OCI-LY3 (cell line): ENCODE measurements at regions not wholly inside any gene's neighbourhood (a gene's known extent, or its start where the extent isn't known, plus 50 kb on each side); places are given as distances from the start of the nearest gene placed in this dataset.

Experiments used
- H2AFZ ChIP-seq: fragments of 200-600, 300-600 bp; shearing (Covaris generic); 2 replicates; pipeline ENCODE4 v1.6.0; 2014; ENCODE audit warnings: antibody characterized with exemption, low read depth, low read length
- H3K27ac ChIP-seq: fragments of 200-600, 300-600 bp; sonication (generic); 2 replicates; pipeline ENCODE4 v1.5.1; 2014; ENCODE audit warnings: mild to moderate bottlenecking, low read length, moderate library complexity, mixed read lengths
- H3K27me3 ChIP-seq: fragments of 200-600, 300-600 bp; sonication (generic); 2 replicates; pipeline ENCODE4 v1.6.1; 2014; ENCODE audit warnings: low read depth, low read length, mixed read lengths
- H3K36me3 ChIP-seq: fragments of 200-600, 300-600 bp; sonication (generic); replicated peaks from 2 replicates; pipeline ENCODE3; 2014; ENCODE audit warnings: low read depth, low read length, mixed read lengths
- H3K4me1 ChIP-seq: fragments of 300-600, 200-600 bp; sonication (generic); 2 replicates; pipeline ENCODE4 v1.6.1; 2014; ENCODE audit warnings: low read length, mixed read lengths
- H3K4me2 ChIP-seq: fragments of 200-600, 300-600 bp; sonication (generic); 2 replicates; pipeline ENCODE4 v1.6.1; 2014; ENCODE audit warnings: low read length, mixed read lengths
- H3K4me3 ChIP-seq: fragments of 300-600, 200-600 bp; sonication (generic); 2 replicates; pipeline ENCODE4 v1.5.1; 2014; ENCODE audit warnings: antibody characterized with exemption, mild to moderate bottlenecking, low read length, moderate library complexity
- H3K79me2 ChIP-seq: fragments of 300-600, 200-600 bp; shearing (Covaris generic); 2 replicates; pipeline ENCODE4 v1.6.1; 2014; ENCODE audit warnings: mild to moderate bottlenecking, low read length, mixed read lengths
- H3K9ac ChIP-seq: fragments of 300-600, 200-600 bp; shearing (Covaris generic); 2 replicates; pipeline ENCODE4 v1.6.0; 2014; ENCODE audit warnings: mild to moderate bottlenecking, low read length, moderate library complexity
- H3K9me3 ChIP-seq: fragments of 200-600, 300-600 bp; shearing (Covaris generic); 2 replicates; pipeline ENCODE4 v1.6.1; 2014; ENCODE audit warnings: low read length, mixed read lengths; ENCODE audit not compliant: insufficient read depth
- H4K20me1 ChIP-seq: fragments of 200-600, 300-600 bp; sonication (generic); 2 replicates; pipeline ENCODE4 v1.6.1; 2016; ENCODE audit warnings: low read length, mixed read lengths; ENCODE audit not compliant: insufficient read depth
- CTCF ChIP-seq: fragments of 200-600, 300-600 bp; sonication (generic); IDR thresholded peaks from 2 replicates; pipeline ENCODE4 v1.5.1; 2014; ENCODE audit warnings: antibody characterized with exemption, low read length, low read depth
- EZH2phosphoT487 ChIP-seq: fragments of 200-600 bp; shearing (Covaris generic); IDR thresholded peaks from 2 replicates; pipeline ENCODE4 v1.6.1; 2018; ENCODE audit warnings: antibody characterized with exemption, mixed run types, low read depth

- Histone ChIP-seq H3K4me3 (no peak overlapping the region), H3K27me3 (no peaks in the 10 kb centered on the region), H3K36me3 (no peaks in the 10 kb centered on the region), H4K20me1 (no peaks in the 10 kb centered on the region), H2AFZ (no peak overlapping the region), H3K9me3 (no peaks in the 10 kb centered on the region), H3K27ac (no peak overlapping the region), H3K79me2 (no peaks in the 10 kb centered on the region), H3K9ac (no peak overlapping the region), H3K4me1 (no peaks in the 10 kb centered on the region), H3K4me2 (no peak overlapping the region)
- TF ChIP-seq EZH2phosphoT487 (no peak), CTCF (no peak)
These were observed 872.2 kb upstream of the ID2 start for GRCh38 chr2:7809640-7810039.

GRCh38 chr2:7811073-7811472 lies 870.8 kb upstream of the ID2 start:
- Histone ChIP-seq H3K27ac (no peak overlapping the region), H3K79me2 (no peaks in the 10 kb centered on the region), H4K20me1 (no peaks in the 10 kb centered on the region), H2AFZ (no peak overlapping the region), H3K27me3 (no peaks in the 10 kb centered on the region), H3K36me3 (no peaks in the 10 kb centered on the region), H3K4me3 (no peak overlapping the region), H3K4me2 (no peak overlapping the region), H3K9me3 (no peaks in the 10 kb centered on the region), H3K4me1 (no peaks in the 10 kb centered on the region), H3K9ac (no peak overlapping the region)
- TF ChIP-seq CTCF (no peak), EZH2phosphoT487 (no peak)

GRCh38 chr2:7812231-7812995 lies 869.4 kb upstream of the ID2 start:
- Histone ChIP-seq H2AFZ (no peak overlapping the region), H3K4me2 (no peak overlapping the region), H3K4me1 (no peaks in the 10 kb centered on the region), H3K36me3 (no peaks in the 10 kb centered on the region), H3K27ac (no peak overlapping the region), H4K20me1 (no peaks in the 10 kb centered on the region), H3K9ac (no peak overlapping the region), H3K79me2 (no peaks in the 10 kb centered on the region), H3K9me3 (no peaks in the 10 kb centered on the region), H3K27me3 (no peaks in the 10 kb centered on the region), H3K4me3 (no peak overlapping the region)
- no peak for TF ChIP-seq EZH2phosphoT487
- TF ChIP-seq CTCF: no peak

GRCh38 chr2:7813541-7814292 lies 868.1 kb upstream of the ID2 start:
- no peak overlapping the region for H3K27ac ChIP-seq
- no peaks in the 10 kb centered on the region for H3K9me3 ChIP-seq
- H3K9ac ChIP-seq: no peak overlapping the region
- no peak overlapping the region for H3K4me2 ChIP-seq
- H4K20me1 ChIP-seq: no peaks in the 10 kb centered on the region
- no peaks in the 10 kb centered on the region for H3K27me3 ChIP-seq
- H3K4me3 ChIP-seq: no peak overlapping the region
- H2AFZ ChIP-seq: no peak overlapping the region
- no peaks in the 10 kb centered on the region for H3K4me1 ChIP-seq
- TF ChIP-seq CTCF (no peak), EZH2phosphoT487 (no peak)
- H3K79me2 ChIP-seq: no peaks in the 10 kb centered on the region
- H3K36me3 ChIP-seq: no peaks in the 10 kb centered on the region
